Fibroblast of lung (primary cell): ENCODE measurements at regions not wholly inside any gene's neighbourhood (a gene's known extent, or its start where the extent isn't known, plus 50 kb on each side); places are given as distances from the start of the nearest gene placed in this dataset.

Source experiments
- CTCF ChIP-seq, 2 donors: IDR thresholded peaks in 1 of 2; conservative IDR thresholded peaks in 1 of 2; 1 replicate in 1 of 2; 2 replicates in 1 of 2; pipeline ENCODE4 v1.5.1; 2011 to 2012; ENCODE audit warnings: low read length in 2 of 2, control low read depth in 1 of 2, inconsistent platforms in 1 of 2, low read depth in 1 of 2, mild to moderate bottlenecking in 1 of 2
- EZH2 ChIP-seq: IDR thresholded peaks from 2 replicates; pipeline ENCODE4 v1.5.1; 2012; ENCODE audit warnings: low read length, control low read depth, mild to moderate bottlenecking; ENCODE audit errors: missing control alignments

- no peak for TF ChIP-seq CTCF (conservative IDR thresholded peaks at IDR 0.05 in 1 of 2, IDR thresholded peaks at IDR 0.05 in 1 of 2; ENCODE audit: low read depth in 1 of 2, low read length in 2 of 2)
- no peak for TF ChIP-seq EZH2
Measured at GRCh38 chr1:95535614-95536013, 301.6 kb downstream of the RWDD3 start.
